KMS-11 (cell line): ENCODE measurements at regions not wholly inside any gene's neighbourhood (a gene's known extent, or its start where the extent isn't known, plus 50 kb on each side); places are given as distances from the start of the nearest gene placed in this dataset.

Experiments
- H2AFZ ChIP-seq: fragments of 200-600 bp; sonication (generic); 2 replicates; pipeline ENCODE4 v1.6.1; 2016; ENCODE audit warnings: antibody characterized with exemption, mixed run types, low read depth
- H3K27ac ChIP-seq: fragments of 200-600 bp; sonication (generic); 2 replicates; pipeline ENCODE4 v1.6.1; 2016; ENCODE audit warnings: mild to moderate bottlenecking, mixed run types
- H3K27me3 ChIP-seq: fragments of 200-600 bp; sonication (generic); 2 replicates; pipeline ENCODE4 v1.6.1; 2017; ENCODE audit warnings: mild to moderate bottlenecking, low read depth, mixed run types, moderate library complexity; ENCODE audit not compliant: insufficient read depth
- H3K36me3 ChIP-seq: fragments of 200-600 bp; sonication (generic); 2 replicates; pipeline ENCODE4 v1.6.1; 2017; ENCODE audit warnings: mild to moderate bottlenecking, mixed run types; ENCODE audit not compliant: insufficient read depth
- H3K4me1 ChIP-seq: fragments of 200-600 bp; sonication (generic); 2 replicates; pipeline ENCODE4 v1.6.1; 2016; ENCODE audit warnings: mild to moderate bottlenecking, low read depth, mixed run types; ENCODE audit not compliant: poor library complexity, severe bottlenecking
- H3K4me2 ChIP-seq: fragments of 200-600 bp; sonication (generic); 2 replicates; pipeline ENCODE4 v1.7.0; 2016; ENCODE audit warnings: mild to moderate bottlenecking, mixed run types
- H3K4me3 ChIP-seq: fragments of 200-600 bp; sonication (generic); IDR thresholded peaks from 2 replicates; pipeline ENCODE4 v1.6.1; 2017; ENCODE audit warnings: low read depth, low read length, mixed read lengths; ENCODE audit not compliant: insufficient read depth
- H3K79me2 ChIP-seq: fragments of 200-600 bp; sonication (generic); 2 replicates; pipeline ENCODE4 v1.6.1; 2016; ENCODE audit warnings: low read depth, mixed run types; ENCODE audit not compliant: insufficient read depth
- H3K9ac ChIP-seq: fragments of 200-600 bp; sonication (generic); 2 replicates; pipeline ENCODE4 v1.6.1; 2016; ENCODE audit warnings: mild to moderate bottlenecking, mixed run types
- H4K20me1 ChIP-seq: fragments of 200-600 bp; sonication (generic); 2 replicates; pipeline ENCODE4 v1.6.1; 2016; ENCODE audit warnings: mild to moderate bottlenecking, mixed run types; ENCODE audit not compliant: insufficient read depth
- TF ChIP-seq, protein P1 (sequence below): fragments of 200-600 bp; sonication (generic); conservative IDR thresholded peaks from 2 replicates; pipeline ENCODE4 v1.6.1; 2017; ENCODE audit warnings: low read depth, mild to moderate bottlenecking, antibody characterized with exemption, low read length, moderate library complexity, mixed read lengths

DNA sequence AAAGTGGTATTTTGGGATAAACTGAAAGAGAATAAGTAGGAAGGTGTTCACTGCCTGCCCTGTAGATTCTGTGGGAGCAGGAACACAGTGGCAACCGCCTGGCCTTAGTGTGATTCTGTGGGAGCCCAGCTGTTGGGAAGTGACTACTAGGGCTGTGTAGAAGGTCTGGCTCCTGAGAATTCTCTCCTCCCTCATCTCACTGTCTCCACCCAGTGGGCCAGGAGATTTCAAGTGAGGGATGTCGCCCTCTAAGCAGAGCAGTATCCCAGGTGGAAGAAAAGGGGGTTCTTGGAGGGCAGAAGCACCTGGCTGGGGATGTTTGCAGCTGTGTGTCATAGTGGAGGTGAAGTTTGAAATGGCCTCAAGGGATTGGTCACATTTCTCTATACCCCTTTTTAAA, 113.7 kb downstream of the TBC1D30 start:
- Histone ChIP-seq H3K4me3 (no peak overlapping the region), H3K9ac (no peak overlapping the region), H3K36me3 (no peaks in the 10 kb centered on the region), H4K20me1 (no peaks in the 10 kb centered on the region), H3K4me2 (no peak overlapping the region), H3K27ac (no peak overlapping the region), H3K27me3 (no peaks in the 10 kb centered on the region), H2AFZ (no peak overlapping the region), H3K79me2 (no peaks in the 10 kb centered on the region), H3K4me1 (no peaks in the 10 kb centered on the region)
- TF ChIP-seq, protein P1, sequence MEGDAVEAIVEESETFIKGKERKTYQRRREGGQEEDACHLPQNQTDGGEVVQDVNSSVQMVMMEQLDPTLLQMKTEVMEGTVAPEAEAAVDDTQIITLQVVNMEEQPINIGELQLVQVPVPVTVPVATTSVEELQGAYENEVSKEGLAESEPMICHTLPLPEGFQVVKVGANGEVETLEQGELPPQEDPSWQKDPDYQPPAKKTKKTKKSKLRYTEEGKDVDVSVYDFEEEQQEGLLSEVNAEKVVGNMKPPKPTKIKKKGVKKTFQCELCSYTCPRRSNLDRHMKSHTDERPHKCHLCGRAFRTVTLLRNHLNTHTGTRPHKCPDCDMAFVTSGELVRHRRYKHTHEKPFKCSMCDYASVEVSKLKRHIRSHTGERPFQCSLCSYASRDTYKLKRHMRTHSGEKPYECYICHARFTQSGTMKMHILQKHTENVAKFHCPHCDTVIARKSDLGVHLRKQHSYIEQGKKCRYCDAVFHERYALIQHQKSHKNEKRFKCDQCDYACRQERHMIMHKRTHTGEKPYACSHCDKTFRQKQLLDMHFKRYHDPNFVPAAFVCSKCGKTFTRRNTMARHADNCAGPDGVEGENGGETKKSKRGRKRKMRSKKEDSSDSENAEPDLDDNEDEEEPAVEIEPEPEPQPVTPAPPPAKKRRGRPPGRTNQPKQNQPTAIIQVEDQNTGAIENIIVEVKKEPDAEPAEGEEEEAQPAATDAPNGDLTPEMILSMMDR: no peak

DNA sequence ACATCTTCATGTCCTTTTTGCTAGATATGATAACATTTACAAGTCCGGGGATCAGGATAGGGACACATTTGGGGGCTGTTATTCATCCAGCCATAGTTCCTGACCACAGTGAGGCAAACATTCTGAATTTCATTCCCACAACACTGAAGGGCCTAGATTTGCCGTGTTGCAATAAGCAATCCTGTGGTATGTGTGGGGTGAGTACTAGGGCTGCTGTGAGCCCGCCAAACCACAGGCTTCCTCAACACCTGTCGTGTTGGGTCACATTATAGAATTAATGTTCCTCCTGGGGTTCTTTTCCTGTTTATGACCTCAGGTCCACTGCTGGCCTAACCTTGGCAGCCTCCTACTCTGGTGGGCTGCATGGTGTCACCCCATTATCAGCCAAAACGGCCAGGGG, 119.2 kb downstream of the TBC1D30 start:
- no peak overlapping the region for H3K4me3 ChIP-seq
- H2AFZ ChIP-seq: no peak overlapping the region
- H3K27me3 ChIP-seq: no peaks in the 10 kb centered on the region
- H3K79me2 ChIP-seq: no peaks in the 10 kb centered on the region
- no peak overlapping the region for H3K9ac ChIP-seq
- H4K20me1 ChIP-seq: no peaks in the 10 kb centered on the region
- TF ChIP-seq, protein P1: no peak
- no peak overlapping the region for H3K4me2 ChIP-seq
- no peak overlapping the region for H3K27ac ChIP-seq
- H3K36me3 ChIP-seq: no peaks in the 10 kb centered on the region
- H3K4me1 ChIP-seq: no peaks in the 10 kb centered on the region

- Histone ChIP-seq H3K4me3 (no peak overlapping the region), H3K9ac (no peak overlapping the region), H3K4me1 (no peaks in the 10 kb centered on the region), H3K36me3 (no peaks in the 10 kb centered on the region), H3K4me2 (no peak overlapping the region), H3K27me3 (no peaks in the 10 kb centered on the region), H3K27ac (no peak overlapping the region), H4K20me1 (no peaks in the 10 kb centered on the region), H3K79me2 (no peaks in the 10 kb centered on the region), H2AFZ (no peak overlapping the region)
- TF ChIP-seq, protein P1: no peak
Measured at GRCh38 chr12:64944966-64945365, 120.5 kb downstream of the TBC1D30 start.

DNA sequence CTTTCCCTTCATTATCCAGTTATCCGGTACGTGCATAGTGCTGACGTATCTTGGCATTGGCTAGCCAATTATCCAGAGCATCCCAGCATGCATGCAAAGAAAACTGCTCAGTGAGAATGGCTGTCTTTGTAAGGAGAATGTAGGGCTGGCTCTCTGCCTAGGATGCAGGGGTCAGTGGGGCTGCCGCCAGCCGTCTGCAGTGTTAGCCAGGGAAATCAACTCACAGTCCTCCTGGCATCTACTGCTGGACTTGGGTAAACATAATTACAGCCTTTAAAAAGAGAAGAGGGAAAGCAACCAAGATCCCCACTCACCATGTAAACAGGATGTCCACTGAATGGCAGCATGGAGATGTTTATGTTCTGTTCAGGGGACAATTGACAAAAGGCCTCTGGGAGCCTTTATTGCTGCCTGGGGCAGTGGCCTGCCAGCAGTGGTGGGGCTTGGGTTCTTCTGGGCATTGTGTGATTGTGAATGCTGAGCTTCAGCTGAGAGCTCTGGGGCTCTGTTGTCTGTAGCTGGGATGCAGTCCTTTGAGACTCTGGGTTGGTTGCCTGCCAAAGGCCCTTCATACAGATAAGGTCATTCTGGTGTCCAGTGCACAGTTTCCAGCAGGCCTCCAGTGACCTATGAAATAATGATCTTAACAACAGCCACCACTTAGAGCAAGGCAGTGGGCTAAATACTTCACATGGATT, 121.8 kb downstream of the TBC1D30 start:
- Histone ChIP-seq H3K27me3 (no peaks in the 10 kb centered on the region), H3K4me1 (no peaks in the 10 kb centered on the region), H4K20me1 (no peaks in the 10 kb centered on the region), H3K79me2 (no peaks in the 10 kb centered on the region), H3K9ac (no peak overlapping the region), H3K27ac (no peak overlapping the region), H3K4me3 (no peak overlapping the region), H2AFZ (no peak overlapping the region), H3K4me2 (no peak overlapping the region), H3K36me3 (no peaks in the 10 kb centered on the region)
- TF ChIP-seq, protein P1: no peak
